GM12878 (cell line): ENCODE measurements at regions not wholly inside any gene's neighbourhood (a gene's known extent, or its start where the extent isn't known, plus 50 kb on each side); places are given as distances from the start of the nearest gene placed in this dataset.

Source experiments
- ATAC-seq: fragments of 200-7000 bp; cut with Tn5 transposase; 3 replicates; pipeline ENCODE4 v1.9.1; 2020; ENCODE audit warnings: mild to moderate bottlenecking, moderate library complexity
- BruUV-seq: library from RNA; stranded (reverse); fragments of 400-500 nt; replicated peaks from 2 replicates; lab custom pipeline; 2021; lab: Mats Ljungman, UMichigan
- CTCF ChIA-PET: fragments of 300-600 bp; sonication (Branson Sonifier 250); formaldehyde crosslinking; extraction: SDS; loops from one replicate; lab custom pipeline; 2021; ENCODE audit warnings: inconsistent platforms; lab: Yijun Ruan, JAX
- POLR2A ChIA-PET: fragments of 350-600 bp; formaldehyde crosslinking; extraction: SDS; loops from one replicate; lab custom pipeline; 2021; ENCODE audit warnings: inconsistent platforms; lab: Charles Lee
- RAD21 ChIA-PET: fragments of 300-600 bp; sonication (Branson Sonifier 250); formaldehyde crosslinking; loops from one replicate; lab custom pipeline; 2023; ENCODE audit warnings: antibody characterized with exemption; ENCODE audit not compliant: unreplicated experiment; lab: Charles Lee
- SMC1A ChIA-PET: fragments of 300-600 bp; sonication (Branson Sonifier 250); formaldehyde crosslinking; loops from one replicate; lab custom pipeline; 2023; ENCODE audit not compliant: unreplicated experiment, uncharacterized antibody; lab: Charles Lee
- DNase-seq: peaks from one replicate; pipeline ENCODE4 v3.0.0-alpha.2; 2011; ENCODE audit warnings: low read depth, low spot score
- FAIRE-seq: peaks from 3 replicates; lab custom pipeline; 2011; peaks lifted over from hg19 to GRCh38; lab: Jason Lieb, UNC
- H2AFZ ChIP-seq: 2 replicates; pipeline ENCODE4 v1.6.0; 2011; ENCODE audit warnings: low read depth, low read length, control low read depth; ENCODE audit not compliant: control insufficient read depth
- H3K27ac ChIP-seq: 2 replicates; pipeline ENCODE4 v1.5.1; 2011; ENCODE audit warnings: control low read depth; ENCODE audit not compliant: control insufficient read depth, insufficient read depth
- H3K27me3 ChIP-seq, 2 experiments: replicated peaks in 1 of 2; 2 replicates each; pipeline versions ENCODE4 v1.6.0 to v1.6.1; 2011; ENCODE audit warnings: low read length in 1 of 2; ENCODE audit not compliant: control insufficient read depth in 2 of 2, insufficient read depth in 2 of 2
- H3K36me3 ChIP-seq, 2 experiments: 2 replicates each; pipeline ENCODE4 v1.5.1; 2011; ENCODE audit warnings: low read length in 1 of 2; ENCODE audit not compliant: control insufficient read depth in 2 of 2, insufficient read depth in 2 of 2
- H3K4me1 ChIP-seq: 2 replicates; pipeline ENCODE4 v1.6.1; 2011; ENCODE audit warnings: mild to moderate bottlenecking, low read length, moderate library complexity, mixed read lengths; ENCODE audit not compliant: control insufficient read depth, insufficient read depth
- H3K4me2 ChIP-seq: 2 replicates; pipeline ENCODE4 v1.6.0; 2011; ENCODE audit warnings: control low read depth; ENCODE audit not compliant: control insufficient read depth, insufficient read depth
- H3K4me3 ChIP-seq: fragments of 200-600 bp; sonication (generic); 2 replicates; pipeline ENCODE4 v1.5.1; 2016
- H3K79me2 ChIP-seq: 2 replicates; pipeline ENCODE4 v1.6.0; 2011; ENCODE audit warnings: low read length; ENCODE audit not compliant: control insufficient read depth, insufficient read depth
- H3K9ac ChIP-seq: 2 replicates; pipeline ENCODE4 v1.8.0; 2011; ENCODE audit warnings: low read length, control low read depth, mixed read lengths; ENCODE audit not compliant: control insufficient read depth, insufficient read depth
- H3K9me3 ChIP-seq: replicated peaks from 3 replicates; pipeline ENCODE4 v1.5.1; 2011; ENCODE audit warnings: mild to moderate bottlenecking, low read length; ENCODE audit not compliant: control insufficient read depth, insufficient read depth
- H4K20me1 ChIP-seq: 2 replicates; pipeline ENCODE4 v1.6.0; 2011; ENCODE audit not compliant: control insufficient read depth, insufficient read depth
- HDAC2 ChIP-seq: fragments of 200-600 bp; sonication (generic); IDR thresholded peaks from 2 replicates; pipeline ENCODE4 v1.6.1; 2017
- NBN ChIP-seq: fragments of 450-650 bp; IDR thresholded peaks from 2 replicates; pipeline ENCODE4 v1.6.1; 2016
- SIN3A ChIP-seq: IDR thresholded peaks from 2 replicates; pipeline ENCODE4 v1.6.1; 2012; ENCODE audit warnings: low read depth, low read length, improper control_type of control experiment
- SRF ChIP-seq, 2 experiments: IDR thresholded peaks; 2 replicates each; pipeline ENCODE4 v1.6.1; 2011; ENCODE audit warnings: low read depth in 2 of 2, low read length in 2 of 2, mild to moderate bottlenecking in 1 of 2, moderate library complexity in 1 of 2
- ZZZ3 ChIP-seq: IDR thresholded peaks from 2 replicates; pipeline ENCODE4 v1.6.1; 2011; ENCODE audit warnings: low read depth; ENCODE audit not compliant: control insufficient read depth, insufficient read length
- WGBS: methylation state at CpG from one replicate; pipeline ENCODE4 v1.1.6; 2016; ENCODE audit warnings: low lambda C conversion rate; ENCODE audit not compliant: insufficient replicate concordance, insufficient coverage; ENCODE audit errors: missing lambda C conversion rate; 5-methylcytosine and 5-hydroxymethylcytosine counted together
- in situ Hi-C: fragments of 300-500 bp; cut with MboI; formaldehyde crosslinking; loops from 9 replicates; pipeline ENCODE4 v1.14.3; 2018; ENCODE audit warnings: mixed read lengths
- intact Hi-C: fragments of 100-400 bp; cut with micrococcal nuclease; formaldehyde crosslinking; loops from one replicate; pipeline ENCODE4 v1.14.2; 2022; ENCODE audit not compliant: unreplicated experiment
- TF ChIP-seq, protein P1 (sequence below): fragments of 450-650 bp; IDR thresholded peaks from 2 replicates; pipeline ENCODE4 v1.6.1; 2016; ENCODE audit warnings: mild to moderate bottlenecking
- TF ChIP-seq, protein P2 (sequence below): IDR thresholded peaks from 2 replicates; pipeline ENCODE4 v1.6.1; 2011; ENCODE audit warnings: mild to moderate bottlenecking, low read depth, low read length, moderate library complexity; ENCODE audit not compliant: insufficient replicate concordance

DNA sequence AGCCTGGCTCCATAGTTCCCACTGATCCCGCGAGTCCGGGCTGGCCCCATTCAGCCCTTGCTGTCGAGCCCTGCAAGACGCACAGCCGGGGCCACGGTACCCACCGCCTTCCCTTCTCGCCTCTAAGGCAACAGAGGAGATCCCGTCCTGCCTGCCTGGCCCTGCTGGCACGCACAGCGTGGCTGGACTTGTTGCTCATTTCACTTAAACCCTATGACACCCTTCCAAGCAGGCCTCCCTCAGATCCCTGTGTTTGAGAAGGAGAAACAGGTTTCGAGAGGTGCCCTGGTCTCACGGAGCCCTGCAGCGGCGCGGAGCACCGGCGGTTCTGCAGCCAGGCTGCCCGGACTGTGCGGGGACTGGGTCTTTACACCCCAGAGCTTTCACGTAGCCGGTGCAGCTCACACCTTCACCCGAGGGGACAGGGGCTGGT, 1048.4 kb downstream of the BRD1 start (continued):
- no peak for TF ChIP-seq NBN

DNA sequence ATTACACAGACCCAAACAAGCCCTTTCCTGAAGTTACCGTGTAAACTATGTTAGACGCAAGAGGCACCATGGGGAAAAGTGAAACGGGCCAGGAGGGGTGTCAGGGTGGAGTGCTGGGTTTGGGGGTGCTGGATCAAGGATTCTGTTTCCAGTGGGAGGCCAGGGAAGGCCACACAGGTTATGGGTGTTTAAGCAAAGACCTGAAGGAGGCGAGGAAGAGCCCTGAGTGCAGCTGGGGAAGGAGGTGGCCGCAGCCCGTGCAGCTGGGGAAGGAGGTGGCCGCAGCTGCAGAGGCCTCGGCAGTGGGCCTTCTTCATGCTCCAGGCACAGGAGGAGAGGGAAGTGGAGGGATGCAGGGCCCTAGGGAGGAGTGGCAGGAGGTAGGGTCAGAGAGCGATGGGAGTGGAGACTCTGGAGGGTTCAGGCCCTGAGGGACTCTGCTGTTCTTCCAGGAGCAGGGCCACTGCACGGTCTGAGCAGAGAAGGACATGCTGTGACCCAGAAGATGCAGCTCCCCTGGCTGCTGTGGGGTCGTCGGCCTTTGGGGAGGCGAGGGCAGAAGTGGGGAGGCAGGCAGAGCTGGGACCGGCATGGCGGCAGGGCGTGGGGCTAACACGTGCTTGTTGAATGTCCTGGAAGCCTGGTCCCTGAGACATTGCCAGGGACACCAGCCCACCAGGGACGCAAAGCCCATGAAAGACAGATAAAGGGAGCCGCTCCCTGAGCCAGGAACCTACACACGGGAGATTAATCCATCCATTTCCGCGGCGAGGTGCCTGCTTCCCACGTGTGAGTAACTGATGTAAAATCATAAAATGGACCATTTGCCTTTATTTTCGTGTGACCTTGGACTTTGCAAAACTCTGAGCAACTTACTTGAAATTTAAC, 1049.1 kb downstream of the BRD1 start:
- CTCF ChIA-PET: no interaction called here
- no peak overlapping the region for H3K4me3 ChIP-seq
- no peaks in the 10 kb centered on the region; the same call in 2 of the 3 replicates for H3K9me3 ChIP-seq
- DNase-seq: no peak
- ATAC-seq: no peak
- no peaks in the 10 kb centered on the region for H3K27me3 ChIP-seq
- in situ Hi-C loops: no loop called here
- intact Hi-C loops: no loop called here
- 57% methylated on average over 23 of the region's 25 CpGs for WGBS
- H3K79me2 ChIP-seq: no peaks in the 10 kb centered on the region
- no peak overlapping the region for H3K4me2 ChIP-seq
- no peak for FAIRE-seq
- H3K36me3 ChIP-seq: no peaks in the 10 kb centered on the region
- SMC1A ChIA-PET: no interaction called here
- no peaks in the 10 kb centered on the region for H3K4me1 ChIP-seq
- TF ChIP-seq, protein P1, sequence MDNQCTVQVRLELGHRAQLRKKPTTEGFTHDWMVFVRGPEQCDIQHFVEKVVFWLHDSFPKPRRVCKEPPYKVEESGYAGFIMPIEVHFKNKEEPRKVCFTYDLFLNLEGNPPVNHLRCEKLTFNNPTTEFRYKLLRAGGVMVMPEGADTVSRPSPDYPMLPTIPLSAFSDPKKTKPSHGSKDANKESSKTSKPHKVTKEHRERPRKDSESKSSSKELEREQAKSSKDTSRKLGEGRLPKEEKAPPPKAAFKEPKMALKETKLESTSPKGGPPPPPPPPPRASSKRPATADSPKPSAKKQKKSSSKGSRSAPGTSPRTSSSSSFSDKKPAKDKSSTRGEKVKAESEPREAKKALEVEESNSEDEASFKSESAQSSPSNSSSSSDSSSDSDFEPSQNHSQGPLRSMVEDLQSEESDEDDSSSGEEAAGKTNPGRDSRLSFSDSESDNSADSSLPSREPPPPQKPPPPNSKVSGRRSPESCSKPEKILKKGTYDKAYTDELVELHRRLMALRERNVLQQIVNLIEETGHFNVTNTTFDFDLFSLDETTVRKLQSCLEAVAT: no peak
- no peak for TF ChIP-seq HDAC2
- TF ChIP-seq, protein P2, sequence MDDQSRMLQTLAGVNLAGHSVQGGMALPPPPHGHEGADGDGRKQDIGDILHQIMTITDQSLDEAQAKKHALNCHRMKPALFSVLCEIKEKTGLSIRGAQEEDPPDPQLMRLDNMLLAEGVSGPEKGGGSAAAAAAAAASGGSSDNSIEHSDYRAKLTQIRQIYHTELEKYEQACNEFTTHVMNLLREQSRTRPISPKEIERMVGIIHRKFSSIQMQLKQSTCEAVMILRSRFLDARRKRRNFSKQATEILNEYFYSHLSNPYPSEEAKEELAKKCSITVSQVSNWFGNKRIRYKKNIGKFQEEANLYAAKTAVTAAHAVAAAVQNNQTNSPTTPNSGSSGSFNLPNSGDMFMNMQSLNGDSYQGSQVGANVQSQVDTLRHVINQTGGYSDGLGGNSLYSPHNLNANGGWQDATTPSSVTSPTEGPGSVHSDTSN: no peak
- no peak for TF ChIP-seq ZZZ3
- no peak for TF ChIP-seq SIN3A
- TF ChIP-seq SRF (IDR thresholded peaks at IDR 0.05; ENCODE audit: low read depth in 2 of 2, low read length in 2 of 2): no peak
- no peak overlapping the region for H3K9ac ChIP-seq
- POLR2A ChIA-PET: no interaction called here
- RAD21 ChIA-PET: no interaction called here
- H3K27ac ChIP-seq: no peak overlapping the region
- no peak overlapping the region for H2AFZ ChIP-seq
- H4K20me1 ChIP-seq: no peaks in the 10 kb centered on the region
- no TSS peak for BruUV-seq
